Skin epidermis (tissue), 12 donors: ENCODE measurements at regions not wholly inside any gene's neighbourhood (a gene's known extent, or its start where the extent isn't known, plus 50 kb on each side); places are given as distances from the start of the nearest gene placed in this dataset.

Experiments used
- H3K27ac ChIP-seq, 21 experiments: fragments of 200-600 bp; sonication (generic) in 11 of 21; one replicate each; pipeline ENCODE4 v1.5.0; 2020; ENCODE audit warnings: mild to moderate bottlenecking in 3 of 21, inconsistent platforms in 2 of 21, moderate library complexity in 2 of 21
- H3K4me3 ChIP-seq, 7 experiments: fragments of 200-600 bp; sonication (generic) in 2 of 7; one replicate each; pipeline ENCODE4 v1.5.0; 2020; ENCODE audit warnings: inconsistent platforms in 2 of 7, mild to moderate bottlenecking in 2 of 7, moderate library complexity in 1 of 7

GRCh38 chr12:58293308-58293982, 352.1 kb downstream of the ATP23 start:
- Histone ChIP-seq H3K27ac (no peak overlapping the region), H3K4me3 (no peak overlapping the region)

DNA sequence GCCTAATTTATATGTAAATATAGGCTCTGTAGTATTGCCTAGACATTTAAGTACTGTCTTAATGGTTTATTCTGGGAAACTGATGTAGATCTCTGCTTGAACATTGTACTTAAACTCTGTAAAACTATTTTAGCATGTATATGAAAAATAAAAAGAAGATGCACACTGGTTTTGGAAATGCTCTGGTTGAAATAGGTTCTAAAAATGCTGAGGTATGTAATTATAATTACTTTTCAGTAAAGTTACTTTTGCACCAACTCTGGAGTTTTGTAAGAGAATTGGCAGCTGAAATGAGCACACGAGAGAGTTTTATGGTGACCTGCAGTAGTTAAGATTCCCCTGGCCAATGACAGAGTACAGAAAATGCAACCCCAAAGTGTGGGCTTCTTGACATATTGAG, 353.9 kb downstream of the ATP23 start:
- Histone ChIP-seq H3K27ac (no peak overlapping the region), H3K4me3 (no peak overlapping the region)

- Histone ChIP-seq H3K27ac (no peak overlapping the region), H3K4me3 (no peak overlapping the region)
These were observed 355.5 kb downstream of the ATP23 start for GRCh38 chr12:58296863-58297262.

GRCh38 chr12:58298803-58299202, 357.4 kb downstream of the ATP23 start:
- Histone ChIP-seq H3K27ac (no peak overlapping the region), H3K4me3 (no peak overlapping the region)

DNA sequence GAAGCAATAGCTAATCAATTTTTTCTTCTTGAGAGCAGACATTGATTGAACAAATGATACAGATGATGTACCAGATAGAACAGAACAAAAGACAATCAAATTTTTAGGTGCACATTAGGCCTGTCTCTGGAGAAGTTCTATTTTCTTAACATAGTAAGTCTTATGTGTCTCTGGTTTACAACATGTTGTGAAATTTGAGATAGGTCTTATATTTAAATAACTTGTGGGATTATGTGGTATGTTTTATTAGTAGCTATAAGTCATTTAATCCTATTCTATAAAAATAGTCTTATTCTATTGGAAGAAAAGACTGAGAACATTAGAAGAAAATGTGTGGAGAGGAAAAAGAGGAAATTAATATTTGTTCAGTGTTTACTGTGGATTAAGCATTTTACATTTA, 358.0 kb downstream of the ATP23 start:
- Histone ChIP-seq H3K27ac (no peak overlapping the region), H3K4me3 (no peak overlapping the region)

GRCh38 chr12:58301038-58301729, 359.8 kb downstream of the ATP23 start:
- Histone ChIP-seq H3K4me3 (no peak overlapping the region), H3K27ac (no peak overlapping the region)

- H3K4me3 ChIP-seq: no peak overlapping the region
These were observed 360.4 kb downstream of the ATP23 start for GRCh38 chr12:58301730-58302122.

DNA sequence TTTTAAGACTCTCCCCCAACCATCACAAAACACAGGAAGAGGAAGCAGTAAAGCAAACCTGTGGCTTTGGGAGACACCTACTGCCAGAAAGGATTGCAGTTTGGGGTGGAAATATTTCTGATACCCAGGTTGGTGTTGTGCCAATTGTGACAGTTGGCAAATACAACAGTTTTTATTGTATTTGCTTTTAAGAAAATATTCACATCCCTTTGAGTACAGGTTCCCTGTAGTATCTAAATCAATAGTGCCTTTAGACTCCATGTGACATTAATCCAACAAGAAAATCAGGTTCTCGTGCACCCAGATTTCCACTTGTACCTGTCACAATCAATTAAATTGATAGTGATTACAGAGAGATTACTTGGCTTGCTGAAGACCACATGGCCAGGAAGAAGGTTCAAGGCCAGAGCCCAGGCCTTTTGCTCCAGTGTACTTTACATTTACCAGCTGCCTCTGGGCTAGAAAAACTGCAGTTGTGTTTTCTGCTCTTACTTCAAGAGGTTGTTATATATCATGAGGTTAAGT, 361.2 kb downstream of the ATP23 start:
- no peak overlapping the region for H3K4me3 ChIP-seq
- no peak overlapping the region for H3K27ac ChIP-seq

More at GRCh38 chr12:58301730-58302122, 360.4 kb downstream of the ATP23 start:
- no peak overlapping the region for H3K27ac ChIP-seq

DNA sequence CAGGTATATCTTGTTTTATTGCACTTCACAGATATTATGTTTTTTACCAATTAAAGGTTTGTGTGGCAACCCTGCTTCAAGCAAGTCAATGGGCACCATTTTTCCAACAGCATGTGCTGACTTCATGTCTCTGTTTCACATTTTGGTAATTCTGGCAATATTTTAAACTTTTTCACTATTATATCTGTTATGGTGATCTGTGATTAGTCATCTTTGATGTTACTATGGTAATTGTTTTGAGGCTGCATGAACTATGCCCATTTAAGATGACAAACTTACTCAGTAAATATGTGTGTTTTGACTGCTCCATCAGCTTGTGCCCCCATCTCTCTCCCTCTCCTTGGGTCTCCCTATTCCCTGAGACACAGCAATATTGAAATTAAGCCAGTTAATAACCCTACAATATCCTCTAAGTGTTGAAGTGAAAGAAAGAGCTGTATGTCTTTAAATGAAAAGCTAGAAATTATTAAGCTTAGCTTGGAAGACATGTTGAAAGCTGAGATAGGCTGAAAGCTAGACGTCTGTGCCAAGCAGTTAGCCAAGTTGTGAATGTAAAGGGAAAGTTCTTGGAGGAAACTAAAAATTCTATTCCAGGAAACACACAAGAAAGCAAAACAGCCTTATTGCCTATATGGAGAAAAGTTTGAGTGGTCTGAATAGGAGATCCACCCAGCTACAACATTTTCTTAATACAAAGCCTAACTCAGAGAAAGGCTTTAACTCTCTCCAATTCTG, 365.1 kb downstream of the ATP23 start:
- no peak overlapping the region for H3K4me3 ChIP-seq
- H3K27ac ChIP-seq: no peak overlapping the region

DNA sequence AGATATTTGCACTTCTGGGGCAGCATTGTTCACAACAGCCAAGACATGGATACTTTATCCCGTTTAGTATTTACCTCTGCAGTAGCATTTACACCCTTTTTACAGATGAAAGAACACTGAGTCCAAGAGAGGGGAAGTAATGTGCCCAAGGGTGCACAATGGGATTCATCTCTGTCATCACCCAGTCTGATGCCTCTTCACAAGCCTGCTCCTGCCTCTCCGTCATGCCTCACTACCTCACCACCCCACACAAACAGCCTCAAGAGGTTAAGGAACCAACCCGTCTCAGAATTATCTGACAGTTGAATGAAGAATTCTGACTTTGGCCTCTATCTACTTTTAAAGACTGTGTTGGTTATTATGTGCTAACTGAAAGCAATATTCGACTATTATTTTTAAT, 368.4 kb downstream of the ATP23 start:
- Histone ChIP-seq H3K27ac (no peak overlapping the region), H3K4me3 (no peak overlapping the region)

DNA sequence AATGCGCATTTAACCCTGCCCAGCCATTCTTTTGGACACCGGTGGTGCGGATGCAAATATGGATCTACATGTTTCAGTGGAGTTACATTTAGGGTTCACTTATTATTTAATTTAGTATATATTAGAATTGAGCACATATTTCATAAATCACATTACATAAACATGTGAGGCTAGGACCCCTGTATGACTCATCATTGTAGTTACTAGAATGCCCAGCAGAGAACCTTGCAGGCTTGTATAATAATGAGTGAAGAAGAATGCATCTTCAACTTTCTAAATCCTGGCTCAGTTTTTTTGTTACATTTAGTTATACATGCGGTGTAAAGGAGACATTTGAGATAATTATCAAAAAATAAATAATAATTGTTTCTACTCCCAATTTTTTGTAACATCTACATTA, 369.0 kb downstream of the ATP23 start:
- H3K27ac ChIP-seq: peak overlapping the region in 2 of 21 experiments; percentile 3 to 5
- no peak overlapping the region for H3K4me3 ChIP-seq

- H3K27ac ChIP-seq: peak overlapping the region in 6 of 21 experiments; percentile 9 to 38 (median 24)
- no peak overlapping the region for H3K4me3 ChIP-seq
These were observed 369.6 kb downstream of the ATP23 start for GRCh38 chr12:58310809-58311622.

DNA sequence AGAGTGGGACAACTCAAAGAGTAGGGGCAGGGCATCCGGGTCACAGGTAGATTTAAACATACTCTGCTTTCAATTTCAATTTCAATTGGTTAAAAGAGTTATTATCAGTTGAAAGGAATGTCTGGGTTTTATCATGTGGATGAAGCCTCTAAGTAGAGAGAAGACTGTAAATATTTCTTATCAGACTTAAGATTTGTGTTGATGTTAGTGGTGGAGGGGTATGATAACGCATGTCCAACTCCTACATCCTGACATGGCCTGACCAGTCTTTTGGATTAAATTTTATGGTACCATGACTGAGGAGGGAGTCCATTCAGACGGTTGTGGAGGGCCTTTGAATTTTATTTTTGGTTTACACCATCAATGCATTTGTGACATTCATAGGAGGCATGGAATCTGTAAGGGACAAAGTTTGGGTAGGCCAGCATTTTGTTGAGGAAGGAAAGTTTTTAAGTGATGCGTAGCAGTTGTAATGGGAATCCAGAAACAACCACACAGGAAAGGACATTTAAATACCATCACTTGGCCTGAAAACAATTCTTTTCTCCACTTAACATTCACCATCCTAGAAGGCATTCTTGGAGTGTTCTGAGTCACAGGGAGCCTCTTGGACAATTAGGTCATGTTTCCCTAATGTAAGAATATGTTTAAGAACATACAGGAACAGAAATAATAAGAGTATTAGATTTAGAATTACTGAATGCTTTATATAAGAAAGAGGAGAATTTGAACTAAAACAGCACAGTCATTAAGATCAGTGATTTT, 371.9 kb downstream of the ATP23 start:
- Histone ChIP-seq H3K4me3 (no peak overlapping the region), H3K27ac (no peak overlapping the region)

DNA sequence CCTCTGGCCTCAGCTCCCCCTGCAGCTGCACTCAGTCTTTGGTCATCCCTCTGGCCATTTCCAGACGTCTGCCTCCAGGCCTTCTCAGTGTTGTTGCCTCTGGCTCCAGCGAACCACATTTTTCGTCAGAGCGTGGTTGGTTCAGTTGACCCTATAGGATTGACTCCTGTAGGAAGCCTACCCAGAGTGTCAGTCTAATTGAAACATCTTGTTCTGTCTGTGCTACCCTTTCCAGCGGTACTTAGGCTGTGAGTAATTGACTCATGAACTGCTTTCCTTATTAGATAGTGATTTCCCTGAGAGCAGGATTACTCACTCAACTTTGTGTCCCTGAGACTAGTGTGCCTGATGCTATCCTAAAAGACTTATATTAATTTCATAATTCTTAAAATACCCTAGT, 373.2 kb downstream of the ATP23 start:
- no peak overlapping the region for H3K4me3 ChIP-seq

GRCh38 chr12:58316926-58317325, 375.6 kb downstream of the ATP23 start:
- no peak overlapping the region for H3K4me3 ChIP-seq
- H3K27ac ChIP-seq: no peak overlapping the region

More for the DNA sequence above, 373.2 kb downstream of the ATP23 start:
- H3K27ac ChIP-seq: no peak overlapping the region

- Histone ChIP-seq H3K4me3 (no peak overlapping the region), H3K27ac (no peak overlapping the region)
These were observed 380.0 kb downstream of the ATP23 start for GRCh38 chr12:58321414-58321813.

DNA sequence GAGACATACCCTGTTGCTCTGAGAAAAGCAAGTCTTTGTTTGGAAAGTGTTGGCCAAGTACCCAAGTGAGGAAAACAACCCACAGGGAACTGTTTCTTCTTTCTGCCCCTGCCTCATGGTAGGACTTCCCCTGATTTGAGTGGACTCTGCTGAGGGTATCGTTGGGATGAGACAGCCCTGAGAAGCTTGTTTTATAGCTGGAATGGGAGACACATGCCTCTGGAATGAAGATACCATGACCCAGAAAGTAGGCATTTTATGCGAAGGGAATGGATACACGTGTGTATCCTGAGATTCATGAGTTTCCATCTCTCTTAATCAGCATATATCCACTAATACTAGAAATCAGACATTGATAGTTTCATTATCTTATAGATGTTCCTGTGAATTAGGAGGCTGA, 382.3 kb downstream of the ATP23 start:
- Histone ChIP-seq H3K4me3 (no peak overlapping the region), H3K27ac (no peak overlapping the region)

- Histone ChIP-seq H3K27ac (no peak overlapping the region), H3K4me3 (no peak overlapping the region)
These were observed 384.2 kb downstream of the ATP23 start for GRCh38 chr12:58325561-58325960.

- H3K4me3 ChIP-seq: no peak overlapping the region
- no peak overlapping the region for H3K27ac ChIP-seq
These were observed 385.2 kb downstream of the ATP23 start for GRCh38 chr12:58326534-58326933.
